ENCODE measurements at regions not wholly inside any gene's neighbourhood (a gene's known extent, or its start where the extent isn't known, plus 50 kb on each side); places are given as distances from the start of the nearest gene placed in this dataset.

GRCh38 chr1:56081736-56082135 lies 497.6 kb downstream of the PLPP3 start:
- H3K4ac ChIP-seq (replicated peaks; ENCODE audit: insufficient read length, low read depth, low read length): no peak overlapping the region
- no peak overlapping the region for H3K14ac ChIP-seq (ENCODE audit: insufficient read length)
- no peaks in the 10 kb centered on the region for H4K20me1 ChIP-seq (replicated peaks in 1 of 2; ENCODE audit: control insufficient read depth in 1 of 2, insufficient read depth in 2 of 2, low read length in 2 of 2)
- H3K18ac ChIP-seq (ENCODE audit: extremely low read depth, low read length): no peak overlapping the region
- no peak overlapping the region for H3K4me3 ChIP-seq (ENCODE audit: extremely low read depth in 1 of 4, insufficient read depth in 2 of 4, low read depth in 3 of 4, low read length in 4 of 4)
- no peak overlapping the region for H3K4me2 ChIP-seq (ENCODE audit: insufficient read depth in 1 of 2, low read depth in 2 of 2, low read length in 2 of 2)
- CTCF ChIA-PET (ENCODE audit: partially characterized antibody): no interaction called here
- no peak overlapping the region for H3K27ac ChIP-seq (ENCODE audit: low read depth, low read length)
- no peaks in the 10 kb centered on the region for H3K79me1 ChIP-seq (ENCODE audit: low read depth, low read length)
- no peaks in the 10 kb centered on the region for H3K27me3 ChIP-seq (replicated peaks in 1 of 4; ENCODE audit: control insufficient read depth in 3 of 4, extremely low read depth in 1 of 4, insufficient read depth in 3 of 4, low read length in 3 of 4)
- H3K9ac ChIP-seq (replicated peaks in 1 of 4; ENCODE audit: extremely low read depth in 1 of 4, low read depth in 3 of 4, low read length in 3 of 4): no peak overlapping the region
- no peaks in the 10 kb centered on the region for H3K4me1 ChIP-seq (replicated peaks in 1 of 4; ENCODE audit: control insufficient read depth in 3 of 4, insufficient read depth in 4 of 4, low read length in 3 of 4)
- no peak for DNase-seq (ENCODE audit: low read depth in 1 of 2, low spot score in 2 of 2)
- H2AFZ ChIP-seq (ENCODE audit: low read length): no peak overlapping the region
- H2AK5ac ChIP-seq (ENCODE audit: low read depth, low read length): no peak overlapping the region
- H4K8ac ChIP-seq (ENCODE audit: extremely low read depth, insufficient read depth, low read length): no peak overlapping the region
- no peak overlapping the region for H4K5ac ChIP-seq (ENCODE audit: insufficient read length, low read depth, low read length)
- WGBS, 2 experiments (ENCODE audit: extremely low coverage in 1 of 2, insufficient coverage in 1 of 2, insufficient read length in 1 of 2, insufficient replicate concordance in 2 of 2, low coverage in 1 of 2, low lambda C conversion rate in 2 of 2, missing lambda C conversion rate in 1 of 2): 89 to 100% methylated on average over 1 to 2 of the region's 2 CpGs
- H3K23ac ChIP-seq (ENCODE audit: insufficient read length): no peak overlapping the region
- POLR2A ChIA-PET (ENCODE audit: partially characterized antibody): interaction anchor here (0.7 kb wide), 1 partner anchor 27 kb away, joined by 3 read pairs; no protein-coding TSS in a partner anchor
- H2BK12ac ChIP-seq (ENCODE audit: low read depth, low read length): no peak overlapping the region
- H4K91ac ChIP-seq (replicated peaks; ENCODE audit: insufficient read length, low read length): no peak overlapping the region
- no peaks in the 10 kb centered on the region for H3K36me3 ChIP-seq (ENCODE audit: control insufficient read depth in 2 of 4, insufficient read depth in 4 of 4, low read length in 3 of 4)
- no peak overlapping the region for H2BK5ac ChIP-seq (ENCODE audit: low read depth, low read length)
- H2BK20ac ChIP-seq (ENCODE audit: low read length): no peak overlapping the region
- H3K79me2 ChIP-seq (ENCODE audit: control insufficient read depth in 1 of 2, insufficient read depth in 2 of 2, low read length in 2 of 2): no peaks in the 10 kb centered on the region
- no peaks in the 10 kb centered on the region for H3K23me2 ChIP-seq (ENCODE audit: low read depth, low read length)
- TF ChIP-seq SUZ12 (IDR thresholded peaks at IDR 0.05; ENCODE audit: low read length): no peak
- no peak for TF ChIP-seq BCL11A (IDR thresholded peaks at IDR 0.05; ENCODE audit: low read depth in 2 of 2, low read length in 2 of 2)
- no peak for TF ChIP-seq CEBPB (IDR thresholded peaks at IDR 0.05; ENCODE audit: low read depth, low read length)
- no peak for TF ChIP-seq TBP (IDR thresholded peaks at IDR 0.05; ENCODE audit: low read depth, low read length)
- TF ChIP-seq, protein P1, sequence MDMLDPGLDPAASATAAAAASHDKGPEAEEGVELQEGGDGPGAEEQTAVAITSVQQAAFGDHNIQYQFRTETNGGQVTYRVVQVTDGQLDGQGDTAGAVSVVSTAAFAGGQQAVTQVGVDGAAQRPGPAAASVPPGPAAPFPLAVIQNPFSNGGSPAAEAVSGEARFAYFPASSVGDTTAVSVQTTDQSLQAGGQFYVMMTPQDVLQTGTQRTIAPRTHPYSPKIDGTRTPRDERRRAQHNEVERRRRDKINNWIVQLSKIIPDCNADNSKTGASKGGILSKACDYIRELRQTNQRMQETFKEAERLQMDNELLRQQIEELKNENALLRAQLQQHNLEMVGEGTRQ (IDR thresholded peaks at IDR 0.05; ENCODE audit: low read length): no peak
- no peak for TF ChIP-seq RFX5 (IDR thresholded peaks at IDR 0.05; ENCODE audit: borderline replicate concordance, low read depth, low read length)
- TF ChIP-seq POU5F1 (IDR thresholded peaks at IDR 0.05; ENCODE audit: low read depth, low read length): no peak
- no peak for TF ChIP-seq CBX5 (IDR thresholded peaks at IDR 0.05; ENCODE audit: low read depth, low read length)
- TF ChIP-seq BRCA1 (IDR thresholded peaks at IDR 0.05; ENCODE audit: low read depth, low read length): no peak
- no peak for TF ChIP-seq HDAC6 (IDR thresholded peaks at IDR 0.05; ENCODE audit: low read depth, low read length)
- TF ChIP-seq TAF7 (optimal IDR thresholded peaks at IDR 0.05; ENCODE audit: borderline replicate concordance, low read depth, low read length): no peak
- no peak for TF ChIP-seq PHF8 (conservative IDR thresholded peaks at IDR 0.05; ENCODE audit: low read depth, low read length)
- no peak for FAIRE-seq
- H3K9me3 ChIP-seq (ENCODE audit: insufficient read depth in 2 of 2, low read depth in 1 of 2, low read length in 1 of 2): no peaks in the 10 kb centered on the region; a peak in 1 of 4 replicates
- no peak overlapping the region for H2BK15ac ChIP-seq (ENCODE audit: low read length)
- H3K56ac ChIP-seq (replicated peaks; ENCODE audit: insufficient read length, low read depth, low read length): no peak overlapping the region
- H2BK120ac ChIP-seq (replicated peaks; ENCODE audit: low read depth, low read length): no peak overlapping the region
